Spleen (tissue), 11 donors: ENCODE measurements at regions not wholly inside any gene's neighbourhood (a gene's known extent, or its start where the extent isn't known, plus 50 kb on each side); places are given as distances from the start of the nearest gene placed in this dataset.

Experiments
- DNase-seq: peaks from one replicate; pipeline ENCODE4 v3.0.0-alpha.2; 2020
- H3K27ac ChIP-seq, 8 donors: fragments of 200-600 bp; sonication (generic) in 7 of 8; 1 replicate in 4 of 8; 2 replicates in 4 of 8; pipeline versions ENCODE4 v1.5.0 to v1.8.0; 2016 to 2021; ENCODE audit warnings: inconsistent platforms in 4 of 8, mild to moderate bottlenecking in 4 of 8, moderate library complexity in 1 of 8
- H3K27me3 ChIP-seq, 7 donors: fragments of 200-600 bp; sonication (generic) in 6 of 7; replicated peaks in 1 of 7; 1 replicate in 4 of 7; 2 replicates in 3 of 7; pipeline versions ENCODE4 v1.5.0 to v1.8.0; 2016 to 2021; ENCODE audit warnings: inconsistent platforms in 3 of 7, mild to moderate bottlenecking in 1 of 7
- H3K36me3 ChIP-seq, 6 donors: fragments of 200-600 bp; sonication (generic) in 5 of 6; 1 replicate in 4 of 6; 2 replicates in 2 of 6; pipeline versions ENCODE4 v1.5.0 to v1.8.0; 2016 to 2021; ENCODE audit warnings: inconsistent platforms in 2 of 6
- H3K4me1 ChIP-seq, 6 donors: fragments of 200-600 bp; sonication (generic) in 5 of 6; 1 replicate in 3 of 6; 2 replicates in 3 of 6; pipeline versions ENCODE4 v1.5.0 to v1.8.0; 2016 to 2021; ENCODE audit warnings: inconsistent platforms in 3 of 6
- H3K4me3 ChIP-seq, 8 donors: fragments of 200-600 bp; sonication (generic) in 7 of 8; 1 replicate in 4 of 8; 2 replicates in 4 of 8; pipeline versions ENCODE4 v1.5.0 to v1.8.0; 2016 to 2021; ENCODE audit warnings: inconsistent platforms in 4 of 8, mild to moderate bottlenecking in 4 of 8, moderate library complexity in 2 of 8
- H3K9me3 ChIP-seq, 8 donors: fragments of 200-600 bp; sonication (generic) in 7 of 8; 1 replicate in 4 of 8; 2 replicates in 4 of 8; pipeline versions ENCODE4 v1.5.0 to v1.8.0; 2016 to 2021; ENCODE audit warnings: inconsistent platforms in 4 of 8
- CTCF ChIP-seq, 11 experiments: fragments of 200-600 bp in 7 of 11; fragments of 450-650 bp in 4 of 11; sonication (generic) in 4 of 11; IDR thresholded peaks in 8 of 11; conservative IDR thresholded peaks in 3 of 11; 1 replicate in 7 of 11; 2 replicates in 4 of 11; pipeline versions ENCODE4 v1.4.0 to v1.8.0; 2016 to 2021; ENCODE audit warnings: antibody characterized with exemption in 11 of 11, inconsistent platforms in 4 of 11, mild to moderate bottlenecking in 1 of 11
- POLR2A ChIP-seq, 3 donors: fragments of 450-650 bp; IDR thresholded peaks; one replicate each; pipeline ENCODE4 v1.5.1; 2017; ENCODE audit warnings: antibody characterized with exemption in 3 of 3, mild to moderate bottlenecking in 1 of 3
- POLR2AphosphoS5 ChIP-seq, 3 donors: sonication (generic); formaldehyde crosslinking; IDR thresholded peaks; one replicate each; pipeline ENCODE4 v1.5.1; 2017; ENCODE audit warnings: antibody characterized with exemption in 3 of 3
- WGBS, 5 donors: extraction: QIAGEN DNeasy Blood & Tissue Kit in 3 of 5; methylation state at CpG; one replicate each; pipeline versions ENCODE4 v1.1.5 to v1.1.7; 2013 to 2018; 5-methylcytosine and 5-hydroxymethylcytosine counted together
- intact Hi-C: fragments of 100-400 bp; cut with DNase I; formaldehyde crosslinking; loops from one replicate; pipeline ENCODE4 v1.15.0; 2023; ENCODE audit warnings: low total_unique reads
- donor health status: healthy with polysubstance abuse.
- donor health status: DM: no; HTN: no; CAD: no; lungs with moderate emphysema.
- donor health status: DM: no; HTN: no; CAD: no.
- donor health status: Bipolar disorder and iron deficiency.
- donor health status: healthy.
- donor health status: DM: no; HTN: no; CAD: no.
- donor health status: DM: yes; HTN: yes; CAD: no.

GRCh38 chr16:9389543-9390207 lies 298.2 kb downstream of the HAPSTR1 start:
- 71 to 100% (median 91%) methylated on average over 1 of the region's 1 CpG for WGBS, 5 donors
- Histone ChIP-seq H3K9me3 (peaks cover 0 to 44% (median 24%) of the 10 kb centered on the region in 8 donors), H3K4me1 (no peaks in the 10 kb centered on the region), H3K36me3 (no peaks in the 10 kb centered on the region), H3K27ac (no peak overlapping the region), H3K27me3 (no peaks in the 10 kb centered on the region), H3K4me3 (no peak overlapping the region)
- TF ChIP-seq CTCF (IDR thresholded peaks at IDR 0.05 in 8 of 11, conservative IDR thresholded peaks at IDR 0.05 in 3 of 11) = no peak
- TF ChIP-seq POLR2AphosphoS5 (IDR thresholded peaks at IDR 0.05) = no peak
- no peak for TF ChIP-seq POLR2A (IDR thresholded peaks at IDR 0.05)
- intact Hi-C loops = no loop called here
- no peak for DNase-seq

- H3K9me3 ChIP-seq = peaks cover 0 to 39% (median 17%) of the 10 kb centered on the region in 8 donors
- no peak overlapping the region for H3K4me3 ChIP-seq
- WGBS, 5 donors = 79 to 81% (median 80%) methylated on average over 7 of the region's 7 CpGs
- no peak overlapping the region for H3K27ac ChIP-seq
- H3K36me3 ChIP-seq = no peaks in the 10 kb centered on the region
- no peaks in the 10 kb centered on the region for H3K27me3 ChIP-seq
- intact Hi-C loops = no loop called here
- H3K4me1 ChIP-seq = no peaks in the 10 kb centered on the region
- TF ChIP-seq POLR2A (IDR thresholded peaks at IDR 0.05) (no peak), CTCF (IDR thresholded peaks at IDR 0.05 in 8 of 11, conservative IDR thresholded peaks at IDR 0.05 in 3 of 11) (no peak), POLR2AphosphoS5 (IDR thresholded peaks at IDR 0.05) (no peak)
- no peak for DNase-seq
Measured at GRCh38 chr16:9392956-9393355, 301.5 kb downstream of the HAPSTR1 start.

- Histone ChIP-seq H3K4me3 (no peak overlapping the region), H3K27ac (no peak overlapping the region), H3K27me3 (no peaks in the 10 kb centered on the region), H3K36me3 (no peaks in the 10 kb centered on the region), H3K4me1 (no peaks in the 10 kb centered on the region), H3K9me3 (peaks cover 0 to 37% (median 13%) of the 10 kb centered on the region in 8 donors)
- no peak for TF ChIP-seq POLR2AphosphoS5 (IDR thresholded peaks at IDR 0.05)
- DNase-seq = no peak
- intact Hi-C loops = no loop called here
- 56 to 73% (median 63%) methylated on average over 8 of the region's 8 CpGs for WGBS, 5 donors
Measured at GRCh38 chr16:9393591-9393990, 302.1 kb downstream of the HAPSTR1 start.

GRCh38 chr16:9395958-9396359 lies 304.5 kb downstream of the HAPSTR1 start:
- no peaks in the 10 kb centered on the region for H3K27me3 ChIP-seq
- no peak overlapping the region for H3K4me3 ChIP-seq
- WGBS, 5 donors = 74 to 88% (median 79%) methylated on average over 3 of the region's 3 CpGs
- no peaks in the 10 kb centered on the region for H3K4me1 ChIP-seq
- DNase-seq = no peak
- intact Hi-C loops = no loop called here
- H3K27ac ChIP-seq = no peak overlapping the region
- peaks cover 0 to 21% (median 2%) of the 10 kb centered on the region in 8 donors for H3K9me3 ChIP-seq
- no peaks in the 10 kb centered on the region for H3K36me3 ChIP-seq
- TF ChIP-seq CTCF (IDR thresholded peaks at IDR 0.05 in 8 of 11, conservative IDR thresholded peaks at IDR 0.05 in 3 of 11) (no peak), POLR2AphosphoS5 (IDR thresholded peaks at IDR 0.05) (no peak), POLR2A (IDR thresholded peaks at IDR 0.05) (no peak)
